NCI-H187 treated with DMSO at 0.1 percent for 48 hours (cell line): ENCODE measurements at regions not wholly inside any gene's neighbourhood (a gene's known extent, or its start where the extent isn't known, plus 50 kb on each side); places are given as distances from the start of the nearest gene placed in this dataset.

Experiments
- DNase-seq: peaks from one replicate; lab custom pipeline; 2025; lab: John Stamatoyannopoulos, UW

- no peak for DNase-seq
These were observed 337.2 kb upstream of the B3GAT1 start for GRCh38 chr11:134749040-134749839.

GRCh38 chr11:134746609-134747008 is 334.6 kb upstream of the B3GAT1 start:
- DNase-seq: no peak

DNA sequence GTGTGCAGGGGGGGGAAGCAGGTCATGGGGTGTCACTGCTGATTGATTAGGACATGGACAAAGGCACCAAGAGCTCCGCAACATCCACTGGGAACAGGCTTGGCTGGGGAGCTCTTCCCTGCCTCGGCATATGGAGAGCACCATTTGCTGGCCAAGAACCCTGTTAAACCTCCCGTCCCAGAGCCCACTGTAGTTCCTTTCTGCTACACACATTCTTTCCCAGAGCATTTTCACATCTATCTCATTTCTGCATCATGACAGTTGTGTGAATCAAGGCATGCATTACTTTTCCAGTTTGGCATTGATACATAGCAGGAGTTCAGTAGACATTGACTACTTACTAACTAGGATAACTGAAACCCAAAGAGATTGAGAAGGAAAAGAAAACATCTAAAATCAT is 333.4 kb upstream of the B3GAT1 start:
- DNase-seq: no peak

DNA sequence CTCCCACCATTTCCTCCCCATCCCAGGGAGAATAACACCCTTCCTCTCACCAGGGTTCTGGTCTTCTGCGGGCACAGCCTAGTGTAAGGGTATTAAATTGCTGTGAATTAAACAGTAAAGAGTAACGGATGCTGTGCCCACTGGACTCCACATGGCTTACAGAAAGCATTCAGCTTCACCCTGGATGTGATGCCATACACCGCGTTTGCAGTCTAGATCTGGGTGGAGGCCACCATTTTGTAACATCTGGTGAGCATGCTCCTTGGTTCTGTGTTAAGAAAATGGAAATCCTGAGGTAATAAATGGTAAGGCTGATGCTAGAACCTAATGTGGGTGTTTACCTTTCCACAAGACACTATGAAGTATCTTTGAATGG is 331.8 kb upstream of the B3GAT1 start:
- DNase-seq: no peak

DNA sequence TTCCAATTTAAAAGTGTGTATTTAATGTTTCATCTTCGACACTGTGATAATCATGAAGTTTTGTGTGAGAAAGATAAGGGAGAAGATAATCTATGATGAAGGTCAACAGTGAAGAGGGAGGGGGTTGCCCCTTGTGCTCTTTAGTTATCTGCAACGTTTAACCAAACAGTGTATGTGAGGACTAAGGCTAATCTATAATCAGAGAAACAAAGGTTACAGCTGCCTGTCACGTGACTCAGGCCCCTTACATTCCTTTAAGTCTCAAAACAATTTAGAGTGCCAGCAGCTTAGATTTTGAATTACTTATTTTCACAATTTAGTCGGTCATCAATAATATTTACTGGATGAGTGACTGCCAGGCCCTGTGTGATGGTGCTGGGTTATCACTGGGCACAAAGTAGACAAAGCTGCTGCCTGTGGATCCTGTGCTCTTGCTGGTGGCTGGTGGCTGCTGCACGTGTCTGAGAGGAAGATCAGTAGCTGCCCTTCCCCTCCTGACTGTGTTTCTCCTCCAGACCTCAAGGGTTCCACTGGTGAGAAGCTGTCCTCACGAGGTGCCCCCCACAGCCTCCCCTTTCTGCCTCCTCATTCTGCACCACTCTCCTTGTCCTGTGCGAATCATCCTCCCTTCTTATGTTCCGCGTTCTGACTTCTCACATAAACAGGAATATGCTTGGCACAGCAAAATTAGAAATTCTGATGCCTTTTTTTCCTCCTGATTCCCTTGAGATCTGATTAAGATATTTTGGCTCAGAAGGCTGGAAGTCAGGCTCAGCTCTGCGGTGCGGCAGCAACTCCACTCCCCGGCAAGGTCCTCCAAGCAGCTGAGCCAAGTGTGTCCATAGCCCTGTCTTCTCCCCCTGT is 331.1 kb upstream of the B3GAT1 start:
- DNase-seq: no peak

DNA sequence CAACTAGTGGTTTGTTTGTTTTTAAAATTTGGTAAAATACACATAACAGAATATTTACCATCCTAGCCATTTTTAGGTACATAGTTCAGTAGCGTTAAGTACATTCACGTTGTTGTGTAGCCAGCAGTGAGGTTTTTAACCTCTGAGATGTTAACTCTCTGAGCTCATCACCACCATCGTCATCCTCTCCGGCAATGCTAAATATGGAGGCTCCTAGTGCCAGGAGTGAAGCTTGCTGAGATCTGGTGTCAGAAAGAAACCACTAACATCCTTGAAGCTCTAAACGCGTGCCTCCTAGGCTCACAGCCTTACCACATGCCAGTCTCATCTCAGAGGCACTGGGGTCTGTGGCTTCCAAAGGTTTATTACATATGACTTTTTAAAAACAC is 330.2 kb upstream of the B3GAT1 start:
- no peak for DNase-seq

DNA sequence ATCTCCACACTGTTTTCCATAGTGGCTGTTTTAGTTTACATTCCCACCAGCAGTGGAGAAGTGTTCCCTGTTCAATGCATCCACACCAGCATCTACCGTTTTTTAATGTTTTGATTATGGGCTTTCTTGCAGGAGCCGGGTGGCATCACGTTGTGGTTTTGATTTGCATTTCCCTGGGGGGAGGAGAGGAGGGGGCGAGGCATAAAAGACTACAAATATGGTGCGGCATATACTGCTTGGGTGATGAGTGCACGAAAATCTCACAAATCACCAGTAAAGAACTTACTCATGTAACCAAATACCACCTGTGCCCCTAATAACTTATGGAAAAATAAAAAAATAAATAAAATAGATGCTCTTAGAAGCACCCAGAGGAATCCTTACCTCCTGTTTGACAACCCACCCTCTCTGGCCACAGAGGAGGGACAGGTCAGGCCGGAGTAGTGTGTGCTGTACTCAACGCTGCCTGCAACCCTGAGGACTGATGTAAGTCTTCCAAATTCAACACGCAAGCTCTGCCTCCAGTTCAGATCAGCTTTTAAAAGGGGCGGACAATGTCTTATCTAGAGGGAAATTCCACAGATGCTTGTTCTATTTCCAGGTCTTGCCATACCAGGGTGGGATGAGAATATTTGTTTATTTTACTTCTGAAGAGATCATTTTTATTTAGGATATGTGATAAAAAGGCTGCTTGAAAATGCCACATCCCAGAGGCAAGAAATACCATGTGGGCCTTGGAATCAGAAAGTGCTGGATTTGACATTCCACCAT is 329.6 kb upstream of the B3GAT1 start:
- no peak for DNase-seq

DNA sequence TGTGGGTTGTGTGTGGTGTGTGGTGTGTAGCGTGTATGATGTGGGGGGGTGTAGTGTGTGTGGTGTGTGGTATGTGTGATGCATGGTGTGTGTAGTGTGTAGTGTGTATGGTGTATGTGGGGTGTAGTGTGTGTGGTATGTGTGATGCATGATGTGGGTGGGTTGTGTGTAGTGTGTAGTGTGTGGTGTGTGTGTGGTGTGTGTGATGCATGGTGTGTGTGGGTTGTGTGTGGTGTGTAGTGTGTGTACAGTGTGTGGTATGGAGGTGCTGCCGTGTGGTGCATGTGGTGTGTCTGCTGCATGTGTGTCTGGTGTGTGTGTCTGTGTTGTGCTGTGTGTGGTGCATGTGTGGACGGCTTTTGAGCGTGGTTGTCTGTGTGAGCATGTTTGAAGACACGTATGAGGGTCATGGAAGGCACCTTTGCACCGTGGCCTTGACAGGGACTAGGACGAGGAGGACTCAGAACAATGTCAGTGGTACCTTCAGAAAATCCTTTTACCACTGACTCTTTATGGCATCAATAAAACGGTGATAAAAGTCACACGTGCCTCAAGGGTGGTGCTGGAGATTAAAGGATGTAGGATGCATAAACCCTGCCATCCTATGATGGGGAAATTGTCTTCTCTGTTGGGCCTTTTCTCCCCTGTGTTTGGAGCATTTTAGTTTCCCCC is 328.7 kb upstream of the B3GAT1 start:
- no peak for DNase-seq

DNA sequence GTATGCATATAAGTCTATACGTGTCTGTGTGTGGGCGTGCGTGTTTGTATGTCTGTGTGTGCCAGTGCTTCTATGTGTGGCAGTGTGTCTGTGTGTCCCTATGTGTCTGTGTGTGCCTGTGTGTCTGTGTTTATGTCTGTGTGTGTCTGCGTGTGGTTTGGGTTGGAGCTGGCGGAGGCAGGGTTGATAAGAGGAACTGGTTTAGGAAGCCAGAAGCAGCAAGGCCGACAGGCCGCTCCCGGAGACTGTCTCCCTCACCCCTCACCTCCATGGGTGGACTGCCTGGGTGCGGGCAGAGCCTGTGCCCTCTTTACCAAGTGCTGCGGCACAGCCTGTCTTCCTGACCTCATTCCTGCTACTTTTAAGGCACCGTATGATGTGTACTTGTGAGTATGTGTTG is 327.1 kb upstream of the B3GAT1 start:
- no peak for DNase-seq

GRCh38 chr11:134738581-134738980 is 326.5 kb upstream of the B3GAT1 start:
- no peak for DNase-seq

DNA sequence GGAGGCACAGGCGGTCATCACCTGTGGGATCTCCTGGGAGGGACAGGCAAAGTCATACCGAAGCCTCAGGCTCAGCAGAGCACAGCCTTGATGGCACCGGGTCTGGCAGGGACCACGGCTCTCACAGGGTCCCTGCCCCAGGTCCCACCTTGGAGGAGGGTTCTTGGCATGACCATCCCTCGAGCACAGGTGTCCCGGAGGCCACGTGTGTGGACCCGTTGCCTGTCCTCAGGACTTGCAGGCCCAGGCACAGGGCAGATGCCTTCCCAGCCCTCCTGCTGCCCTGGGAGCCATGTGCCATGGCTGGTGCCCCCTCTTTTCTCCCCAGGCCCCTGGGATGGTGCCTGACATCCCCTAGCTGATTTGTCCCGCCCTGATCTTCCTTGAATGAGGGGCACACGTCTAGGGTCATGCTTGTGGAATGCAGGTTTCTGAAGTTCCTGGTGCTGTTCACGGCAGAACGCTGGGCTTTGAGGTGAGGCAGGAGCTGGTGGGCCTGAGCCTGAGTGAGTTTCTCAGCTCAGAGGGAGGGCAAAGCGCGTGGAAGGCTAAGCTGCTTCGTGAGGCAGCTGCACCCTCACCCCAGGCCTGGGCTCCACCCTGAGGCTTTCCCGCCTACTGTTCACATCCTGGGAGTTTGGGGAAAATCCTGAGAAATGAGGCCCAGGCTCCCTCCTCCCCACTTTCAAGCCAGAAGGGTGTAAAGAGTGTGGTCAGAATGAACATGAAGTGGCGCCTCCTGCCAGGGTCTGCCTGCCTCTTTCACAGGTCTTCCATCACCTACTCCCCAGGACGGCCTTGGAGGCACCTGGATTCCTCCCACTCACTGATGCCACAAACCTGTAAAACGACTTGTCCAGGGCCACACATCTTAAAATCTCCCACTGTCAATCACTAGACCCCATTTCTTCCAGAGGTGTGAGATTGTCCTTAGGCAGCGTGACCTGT is 325.8 kb upstream of the B3GAT1 start:
- DNase-seq: no peak

- no peak for DNase-seq
These were observed 324.4 kb upstream of the B3GAT1 start for GRCh38 chr11:134736251-134736947.

GRCh38 chr11:134734894-134735293 is 322.9 kb upstream of the B3GAT1 start:
- no peak for DNase-seq

DNA sequence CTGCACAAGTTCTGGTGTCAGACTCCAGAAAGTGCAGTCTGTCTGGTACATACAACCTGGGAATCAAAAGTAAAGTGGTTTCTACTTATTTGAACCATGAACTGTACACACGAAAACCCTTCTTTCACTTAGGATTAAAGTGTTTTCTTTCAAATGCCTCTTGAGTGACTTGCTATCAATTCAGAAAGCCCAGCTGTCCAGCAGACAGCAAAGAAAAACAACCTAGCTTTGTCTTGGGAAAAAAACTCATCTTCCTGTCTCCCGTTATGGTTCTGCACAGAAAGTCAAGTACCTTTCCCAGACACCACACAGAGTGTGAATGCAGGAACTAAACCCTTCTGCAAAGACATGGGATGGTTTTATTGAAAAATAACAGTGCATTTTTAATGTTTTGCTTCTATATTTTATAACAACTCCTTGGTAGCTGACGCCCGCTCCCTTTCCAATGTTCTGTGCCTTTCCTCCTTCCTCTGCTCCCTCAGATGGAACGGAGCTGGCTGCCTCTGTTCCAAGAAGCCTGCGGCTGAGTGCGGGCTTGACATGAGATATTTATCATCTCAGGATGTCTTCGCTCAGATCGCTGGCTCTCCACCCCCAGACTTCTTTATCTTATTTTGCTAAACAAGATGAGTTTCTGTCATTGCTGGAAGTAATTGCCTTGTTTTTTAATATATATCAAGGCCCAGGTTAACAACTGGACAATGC is 322.3 kb upstream of the B3GAT1 start:
- DNase-seq: no peak

DNA sequence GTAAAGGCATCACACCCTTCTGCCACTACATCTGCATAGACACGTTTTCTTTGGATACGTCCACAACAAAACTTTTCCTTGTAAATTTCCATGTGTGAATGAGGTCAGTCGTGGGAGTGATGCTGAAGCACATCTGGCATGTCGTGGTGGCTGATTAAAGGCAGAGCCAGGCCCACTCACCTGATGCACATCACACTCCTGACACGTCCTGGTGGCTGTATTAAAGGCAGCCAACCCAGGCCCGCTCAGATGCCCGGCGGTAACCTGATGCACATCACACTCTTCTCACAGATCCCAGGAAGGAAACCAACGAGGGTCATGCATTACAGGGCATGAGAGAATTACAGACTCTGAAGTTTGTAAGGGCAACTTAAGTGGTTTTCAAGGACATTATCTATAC is 321.6 kb upstream of the B3GAT1 start:
- no peak for DNase-seq

DNA sequence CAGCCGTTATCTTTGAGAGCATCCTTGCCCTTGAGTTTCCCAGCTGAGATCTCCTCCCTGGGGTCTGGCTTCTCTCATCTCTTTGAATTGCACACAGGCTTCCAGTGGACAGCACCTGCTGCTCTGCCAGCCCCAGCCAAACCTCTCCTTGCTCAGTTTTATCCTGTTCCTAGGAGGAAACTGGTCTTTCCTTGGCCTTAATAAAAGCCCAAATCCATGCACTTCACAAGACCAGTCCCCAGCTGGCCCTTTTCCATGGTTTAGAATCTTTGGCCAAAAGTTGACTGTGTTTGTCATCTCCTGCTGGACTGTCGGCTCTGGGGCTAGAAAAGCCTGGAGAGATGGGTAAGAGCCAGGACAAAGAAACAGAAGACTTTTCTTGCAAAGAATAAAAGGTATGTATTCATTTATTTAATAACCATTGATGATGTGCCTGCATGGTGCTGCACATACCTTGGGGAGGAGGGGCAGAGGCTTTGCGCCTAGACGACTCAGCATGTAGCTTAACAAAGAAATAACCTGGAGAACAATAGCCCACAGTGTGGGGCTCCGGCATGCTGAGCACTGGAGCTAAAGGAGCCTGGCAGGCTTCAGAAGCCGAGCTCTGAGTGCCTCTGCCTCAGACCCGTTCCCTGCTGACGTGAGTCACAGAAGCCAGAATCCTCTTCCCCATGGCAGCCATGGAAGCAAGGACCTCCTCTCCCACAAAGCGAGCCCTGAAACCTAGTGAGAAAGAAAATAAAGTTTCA is 319.3 kb upstream of the B3GAT1 start:
- DNase-seq: no peak

- DNase-seq: no peak
These were observed 318.6 kb upstream of the B3GAT1 start for GRCh38 chr11:134730561-134731212.

- no peak for DNase-seq
These were observed 318.1 kb upstream of the B3GAT1 start for GRCh38 chr11:134730101-134730500.
